Lower leg skin (tissue), 4 donors: ENCODE measurements at regions not wholly inside any gene's neighbourhood (a gene's known extent, or its start where the extent isn't known, plus 50 kb on each side); places are given as distances from the start of the nearest gene placed in this dataset.

Experiments
- DNase-seq, 2 donors: peaks; one replicate each; pipeline ENCODE4 v3.0.0-alpha.2; 2019; ENCODE audit warnings: low spot score in 2 of 2
- H3K4me3 ChIP-seq: fragments of 200-600 bp; sonication (generic); 2 replicates; pipeline ENCODE4 v1.5.1; 2017; ENCODE audit warnings: mild to moderate bottlenecking, low read depth; ENCODE audit not compliant: poor library complexity, severe bottlenecking
- POLR2A ChIP-seq, 2 donors: fragments of 450-650 bp; IDR thresholded peaks; one replicate each; pipeline ENCODE4 v1.6.1; 2016 to 2017; ENCODE audit warnings: antibody characterized with exemption in 2 of 2, mild to moderate bottlenecking in 1 of 2, moderate library complexity in 1 of 2
- WGBS, 2 donors: methylation state at CpG; one replicate each; pipeline ENCODE4 v1.1.5; 2018; 5-methylcytosine and 5-hydroxymethylcytosine counted together
- intact Hi-C: fragments of 100-400 bp; cut with DNase I; formaldehyde crosslinking; loops from one replicate; pipeline ENCODE4 v1.15.0; 2023; ENCODE audit warnings: low total_unique reads
- TF ChIP-seq, protein P1 (sequence below), 3 donors: fragments of 450-650 bp; IDR thresholded peaks; one replicate each; pipeline ENCODE4 v1.5.1; 2016; ENCODE audit warnings: antibody characterized with exemption in 3 of 3, mild to moderate bottlenecking in 3 of 3, moderate library complexity in 2 of 3

DNA sequence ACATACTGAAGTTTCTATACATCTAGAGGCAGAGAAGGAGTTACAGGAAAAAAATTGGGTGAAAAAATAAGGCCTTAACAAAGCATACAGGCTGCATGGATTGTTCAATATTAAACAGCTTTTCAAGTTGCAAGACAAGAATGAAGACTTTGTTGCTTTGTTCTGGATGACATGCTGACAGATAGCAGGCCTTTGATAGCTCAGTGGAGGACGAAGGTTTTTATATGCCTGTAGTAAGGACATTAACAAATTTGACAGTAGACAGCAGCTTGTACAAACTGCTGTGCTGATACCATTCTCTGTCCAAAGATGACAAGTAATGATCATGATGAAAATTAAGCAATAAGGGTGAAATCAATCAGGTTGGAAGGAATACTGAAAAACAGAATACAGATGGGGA lies 309.9 kb downstream of the NKX6-1 start:
- intact Hi-C loops = no loop called here
- TF ChIP-seq, protein P1, sequence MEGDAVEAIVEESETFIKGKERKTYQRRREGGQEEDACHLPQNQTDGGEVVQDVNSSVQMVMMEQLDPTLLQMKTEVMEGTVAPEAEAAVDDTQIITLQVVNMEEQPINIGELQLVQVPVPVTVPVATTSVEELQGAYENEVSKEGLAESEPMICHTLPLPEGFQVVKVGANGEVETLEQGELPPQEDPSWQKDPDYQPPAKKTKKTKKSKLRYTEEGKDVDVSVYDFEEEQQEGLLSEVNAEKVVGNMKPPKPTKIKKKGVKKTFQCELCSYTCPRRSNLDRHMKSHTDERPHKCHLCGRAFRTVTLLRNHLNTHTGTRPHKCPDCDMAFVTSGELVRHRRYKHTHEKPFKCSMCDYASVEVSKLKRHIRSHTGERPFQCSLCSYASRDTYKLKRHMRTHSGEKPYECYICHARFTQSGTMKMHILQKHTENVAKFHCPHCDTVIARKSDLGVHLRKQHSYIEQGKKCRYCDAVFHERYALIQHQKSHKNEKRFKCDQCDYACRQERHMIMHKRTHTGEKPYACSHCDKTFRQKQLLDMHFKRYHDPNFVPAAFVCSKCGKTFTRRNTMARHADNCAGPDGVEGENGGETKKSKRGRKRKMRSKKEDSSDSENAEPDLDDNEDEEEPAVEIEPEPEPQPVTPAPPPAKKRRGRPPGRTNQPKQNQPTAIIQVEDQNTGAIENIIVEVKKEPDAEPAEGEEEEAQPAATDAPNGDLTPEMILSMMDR (IDR thresholded peaks at IDR 0.05) = no peak
- TF ChIP-seq POLR2A (IDR thresholded peaks at IDR 0.05) = no peak
- H3K4me3 ChIP-seq = no peak overlapping the region
- WGBS, 2 donors = 35 to 46% methylated on average over 1 of the region's 1 CpG
- DNase-seq = no peak

DNA sequence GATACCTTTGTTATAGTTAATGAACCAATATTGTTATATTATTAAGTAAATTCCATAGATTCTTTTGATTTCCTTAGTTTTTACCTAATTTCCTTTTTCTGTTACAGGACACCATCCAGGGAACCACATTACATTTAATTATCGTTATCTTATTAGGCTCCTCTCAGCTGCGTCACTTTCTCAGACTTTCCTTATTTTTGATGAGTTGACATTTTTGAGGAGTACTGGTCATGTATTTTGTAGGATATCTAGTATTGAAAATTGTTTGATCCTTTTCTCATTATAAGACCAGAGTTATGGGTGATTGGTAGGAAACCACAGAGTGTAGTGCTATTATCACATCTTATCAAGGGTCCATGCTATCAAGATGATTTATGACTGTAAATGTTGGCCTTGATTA lies 319.7 kb downstream of the NKX6-1 start:
- H3K4me3 ChIP-seq = no peak overlapping the region
- TF ChIP-seq, protein P1 (IDR thresholded peaks at IDR 0.05) = no peak
- TF ChIP-seq POLR2A (IDR thresholded peaks at IDR 0.05) = no peak
- WGBS, 2 donors = 95 to 96% methylated on average over 2 of the region's 2 CpGs
- intact Hi-C loops = no loop called here
- no peak for DNase-seq

DNA sequence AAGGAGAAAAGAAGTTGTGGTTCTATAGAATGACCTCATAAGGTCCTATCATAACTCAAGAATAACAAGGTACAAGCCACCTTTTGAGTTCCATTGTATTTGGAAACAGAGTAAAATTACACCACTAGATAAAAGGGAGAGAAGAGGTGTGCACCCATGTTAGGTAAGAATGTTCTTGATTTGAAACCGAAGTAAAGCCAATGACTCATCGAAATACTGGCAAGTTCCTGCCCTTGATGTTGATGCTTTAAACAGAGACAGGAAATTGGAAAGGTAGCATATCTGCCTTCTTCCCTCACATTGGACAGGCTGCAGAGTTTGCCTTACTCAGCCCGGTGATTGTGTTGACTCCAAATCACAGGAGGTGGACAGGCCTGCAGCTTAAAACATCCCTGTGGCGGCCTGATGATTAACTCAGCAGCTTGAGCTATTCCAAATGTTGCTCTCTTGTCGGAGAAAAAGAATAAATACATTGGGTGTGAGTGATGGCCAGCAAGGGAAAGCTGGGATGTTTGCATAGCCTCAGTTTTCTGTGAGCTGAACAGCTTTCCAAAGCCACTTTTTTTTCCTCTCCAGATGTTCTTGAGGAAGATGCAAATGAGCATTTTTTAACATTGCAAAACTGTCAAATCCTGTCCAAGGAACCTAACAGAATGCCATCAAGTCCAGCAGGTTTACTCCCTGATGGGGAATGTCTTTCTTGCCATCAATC lies 321.1 kb downstream of the NKX6-1 start:
- no peak overlapping the region for H3K4me3 ChIP-seq
- intact Hi-C loops = no loop called here
- TF ChIP-seq, protein P1 (IDR thresholded peaks at IDR 0.05) = no peak
- no peak for TF ChIP-seq POLR2A (IDR thresholded peaks at IDR 0.05)
- no peak for DNase-seq
- WGBS, 2 donors = 43 to 53% methylated on average over 5 of the region's 5 CpGs

DNA sequence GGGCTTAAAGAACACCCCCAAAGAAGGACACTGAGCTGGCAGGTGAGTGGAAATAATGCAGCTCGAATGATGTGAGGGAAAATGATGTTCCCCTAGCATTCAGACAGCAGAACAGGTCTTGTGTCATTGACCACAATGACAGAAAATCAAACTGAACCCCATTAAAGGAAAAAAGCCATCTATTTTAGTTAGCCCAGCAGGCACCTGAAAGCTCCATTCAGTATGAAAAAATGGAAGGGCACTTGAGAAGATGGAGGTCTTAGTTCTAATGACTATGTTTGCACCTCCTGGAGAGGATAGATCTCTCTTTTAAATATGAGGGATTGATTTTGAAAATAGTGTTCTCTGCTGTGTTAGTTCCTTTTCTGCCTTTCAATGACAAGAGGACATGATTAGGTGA lies 323.1 kb downstream of the NKX6-1 start:
- intact Hi-C loops = no loop called here
- no peak overlapping the region for H3K4me3 ChIP-seq
- DNase-seq = no peak

DNA sequence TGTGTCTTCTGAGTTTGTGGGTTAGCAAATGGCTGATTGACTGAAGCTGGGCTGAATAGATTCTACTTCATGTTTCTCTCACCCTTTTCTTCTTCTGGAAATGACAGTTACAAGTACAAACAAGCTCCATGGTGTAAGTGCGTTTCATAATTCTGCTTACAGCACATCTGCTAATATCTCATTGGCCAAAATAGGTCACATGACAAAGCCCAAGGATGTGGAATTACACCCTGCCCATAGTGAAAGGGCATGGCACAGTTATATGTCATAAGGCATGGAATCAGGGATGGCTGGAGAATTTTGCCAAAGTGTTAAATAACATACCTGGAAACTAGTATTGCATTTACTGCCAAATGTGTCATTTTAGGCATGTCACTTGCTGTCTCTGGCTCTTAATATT lies 327.2 kb downstream of the NKX6-1 start:
- no peak for DNase-seq
- intact Hi-C loops = no loop called here
- TF ChIP-seq, protein P1 (IDR thresholded peaks at IDR 0.05) = no peak
- no peak for TF ChIP-seq POLR2A (IDR thresholded peaks at IDR 0.05)
- no peak overlapping the region for H3K4me3 ChIP-seq
- WGBS, 2 donors = 62 to 77% methylated on average over 1 of the region's 1 CpG

More for the DNA sequence above, 323.1 kb downstream of the NKX6-1 start:
- TF ChIP-seq, protein P1 (IDR thresholded peaks at IDR 0.05) = no peak
- TF ChIP-seq POLR2A (IDR thresholded peaks at IDR 0.05) = no peak
- 0 to 77% methylated on average over 1 of the region's 1 CpG for WGBS, 2 donors

DNA sequence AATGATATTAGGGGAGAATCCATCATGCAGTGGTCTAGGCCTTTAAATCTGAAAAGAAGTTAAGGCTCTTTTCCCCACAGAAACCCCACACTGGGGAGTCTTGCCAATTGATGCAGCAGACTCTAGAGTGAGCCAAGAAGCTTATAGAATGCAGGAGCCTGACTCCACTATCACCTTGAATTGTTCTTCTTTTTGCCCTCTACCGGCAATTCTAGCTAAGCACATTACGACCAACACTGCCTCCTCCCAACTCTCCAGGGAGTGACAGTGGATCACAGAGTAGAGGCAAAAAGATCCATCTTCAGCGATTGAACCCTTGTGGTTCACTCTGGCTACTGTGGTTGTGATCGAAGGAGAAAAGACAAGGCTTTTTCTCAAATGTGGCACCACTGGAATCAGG lies 331.5 kb downstream of the NKX6-1 start:
- intact Hi-C loops = no loop called here
- DNase-seq = no peak
- TF ChIP-seq, protein P1 (IDR thresholded peaks at IDR 0.05) = no peak
- TF ChIP-seq POLR2A (IDR thresholded peaks at IDR 0.05) = no peak
- H3K4me3 ChIP-seq = no peak overlapping the region
- WGBS, 2 donors = 39 to 65% methylated on average over 4 of the region's 4 CpGs
